HepG2 (cell line): ENCODE measurements at regions not wholly inside any gene's neighbourhood (a gene's known extent, or its start where the extent isn't known, plus 50 kb on each side); places are given as distances from the start of the nearest gene placed in this dataset.

Experiments
- ATAC-seq: fragments of 200-7000 bp; cut with Tn5 transposase; 3 replicates; pipeline ENCODE4 v1.9.1; 2020; ENCODE audit warnings: mild to moderate bottlenecking, moderate library complexity
- BruUV-seq: library from RNA; stranded (reverse); fragments of 400-500 nt; replicated peaks from 2 replicates; lab custom pipeline; 2021; lab: Mats Ljungman, UMichigan
- CTCF ChIA-PET: fragments of 300-600 bp; formaldehyde crosslinking; extraction: SDS; loops from one replicate; lab custom pipeline; 2021; ENCODE audit warnings: low total read pairs, inconsistent platforms, low intra/inter-chr PET ratio; lab: Yijun Ruan, JAX
- POLR2A ChIA-PET: fragments of 350-600 bp; sonication (Branson Sonifier 250); formaldehyde crosslinking; loops from one replicate; lab custom pipeline; 2020; ENCODE audit warnings: antibody characterized with exemption, inconsistent platforms; lab: Yijun Ruan, JAX
- DNase-seq: peaks from one replicate; pipeline ENCODE4 v3.0.0-alpha.2; 2015; ENCODE audit warnings: low spot score
- FAIRE-seq: peaks from 3 replicates; lab custom pipeline; 2011; peaks lifted over from hg19 to GRCh38; lab: Jason Lieb, UNC
- H2AFZ ChIP-seq: one replicate; pipeline ENCODE4 v1.6.1; 2011; ENCODE audit warnings: low read length, inconsistent platforms
- H3K27ac ChIP-seq: fragments of 300-600 bp; 3 replicates; pipeline ENCODE4 v1.8.0; 2011; ENCODE audit warnings: mixed run types, mild to moderate bottlenecking, mixed read lengths, low read length, inconsistent platforms; ENCODE audit not compliant: insufficient read depth; ENCODE audit errors: extremely low read length
- H3K27me3 ChIP-seq, 2 experiments: fragments of 200-600 bp in 1 of 2; 2 replicates in 1 of 2; 3 replicates in 1 of 2; pipeline versions ENCODE4 v1.6.0 to v1.8.0; 2011; ENCODE audit warnings: low read length in 2 of 2, mild to moderate bottlenecking in 2 of 2, moderate library complexity in 2 of 2, inconsistent platforms in 1 of 2; ENCODE audit not compliant: insufficient read depth in 2 of 2, control insufficient read depth in 1 of 2
- H3K36me3 ChIP-seq, 2 experiments: fragments of 200-600 bp in 1 of 2; replicated peaks in 1 of 2; 2 replicates in 1 of 2; 3 replicates in 1 of 2; pipeline versions ENCODE4 v1.5.1 to v1.8.0; 2011; ENCODE audit warnings: low read length in 2 of 2, inconsistent platforms in 1 of 2; ENCODE audit not compliant: insufficient read depth in 2 of 2, control insufficient read depth in 1 of 2
- H3K4me1 ChIP-seq: 2 replicates; pipeline ENCODE4 v1.5.1; 2012; ENCODE audit warnings: low read length, inconsistent platforms; ENCODE audit not compliant: insufficient read depth
- H3K4me2 ChIP-seq: 2 replicates; pipeline ENCODE4 v1.6.0; 2011; ENCODE audit warnings: low read depth, low read length, inconsistent platforms
- H3K4me3 ChIP-seq, 3 experiments: fragments of 200-600 bp in 1 of 3; sonication (generic), shearing (Covaris generic) in 1 of 3; replicated peaks in 1 of 3; 2 replicates each; pipeline ENCODE4 v1.5.1; 2011 to 2016; ENCODE audit warnings: low read length in 3 of 3, inconsistent platforms in 2 of 3, low read depth in 2 of 3, mild to moderate bottlenecking in 2 of 3, control low read depth in 1 of 3, mixed read lengths in 1 of 3; ENCODE audit not compliant: insufficient read depth in 1 of 3
- H3K79me2 ChIP-seq: one replicate; pipeline ENCODE4 v1.6.1; 2011; ENCODE audit warnings: low read length, inconsistent platforms; ENCODE audit not compliant: insufficient read depth
- H3K9ac ChIP-seq: 2 replicates; pipeline ENCODE4 v1.6.0; 2011; ENCODE audit warnings: mild to moderate bottlenecking, low read depth, low read length, inconsistent platforms; ENCODE audit not compliant: insufficient read depth
- H3K9me3 ChIP-seq: 2 replicates; pipeline ENCODE4 v1.5.1; 2012; ENCODE audit warnings: mild to moderate bottlenecking, low read length
- H4K20me1 ChIP-seq: 2 replicates; pipeline ENCODE4 v1.6.0; 2011; ENCODE audit warnings: inconsistent platforms, mild to moderate bottlenecking, low read length, moderate library complexity; ENCODE audit not compliant: insufficient read depth
- ISX ChIP-seq: sonication (generic); formaldehyde crosslinking; conservative IDR thresholded peaks from 2 replicates; pipeline ENCODE4 v1.5.0; 2020; ENCODE audit warnings: missing genetic modification reagents
- RAD51 ChIP-seq: fragments of 450-650 bp; IDR thresholded peaks from 2 replicates; pipeline ENCODE4 v1.6.1; 2016; ENCODE audit warnings: borderline replicate concordance
- SIN3A ChIP-seq: IDR thresholded peaks from 2 replicates; pipeline ENCODE4 v1.6.1; 2011; ENCODE audit warnings: low read depth, mild to moderate bottlenecking, control low read depth, low read length, borderline replicate concordance
- ZFY ChIP-seq: sonication (generic); formaldehyde crosslinking; IDR thresholded peaks from 2 replicates; pipeline ENCODE4 v1.4.0; 2020; ENCODE audit warnings: missing genetic modification reagents
- ZNF567 ChIP-seq: sonication (generic); formaldehyde crosslinking; IDR thresholded peaks from 2 replicates; pipeline ENCODE4 v1.8.1; 2023; ENCODE audit warnings: mild to moderate bottlenecking, missing genetic modification reagents, borderline replicate concordance
- ZNF780A ChIP-seq: sonication (generic); formaldehyde crosslinking; IDR thresholded peaks from 2 replicates; pipeline ENCODE4 v1.8.0; 2022; ENCODE audit warnings: mild to moderate bottlenecking, missing genetic modification reagents, moderate library complexity
- WGBS: methylation state at CpG from one replicate; pipeline ENCODE4 v1.1.6; 2017; ENCODE audit warnings: low lambda C conversion rate; 5-methylcytosine and 5-hydroxymethylcytosine counted together
- in situ Hi-C: cut with HindIII; loops from 2 replicates; pipeline ENCODE4 v1.10.0; 2017; ENCODE audit warnings: low pct_unique_long_range_greater_than_20kb; ENCODE audit not compliant: extremely low pct_ligation_motif_present
- intact Hi-C: fragments of 100-400 bp; cut with micrococcal nuclease; formaldehyde crosslinking; loops from one replicate; pipeline ENCODE4 v1.10.0; 2022; ENCODE audit not compliant: unreplicated experiment
- TF ChIP-seq, protein P1 (sequence below), 2 experiments: IDR thresholded peaks; 2 replicates each; pipeline ENCODE4 v1.6.1; 2011 to 2012; ENCODE audit warnings: low read length in 2 of 2, borderline replicate concordance in 1 of 2, low read depth in 1 of 2, mild to moderate bottlenecking in 1 of 2, moderate library complexity in 1 of 2
- TF ChIP-seq, protein P2 (sequence below): sonication (generic); formaldehyde crosslinking; IDR thresholded peaks from 2 replicates; pipeline ENCODE4 v1.5.0; 2020; ENCODE audit warnings: mild to moderate bottlenecking, missing genetic modification reagents, borderline replicate concordance
- TF ChIP-seq, protein P3 (sequence below): sonication (generic); formaldehyde crosslinking; IDR thresholded peaks from 2 replicates; pipeline ENCODE4 v1.4.0; 2020; ENCODE audit warnings: missing genetic modification reagents
- TF ChIP-seq, protein P4 (sequence below): sonication (generic); formaldehyde crosslinking; IDR thresholded peaks from 2 replicates; pipeline ENCODE4 v1.5.0; 2020; ENCODE audit warnings: mild to moderate bottlenecking, missing genetic modification reagents, moderate library complexity
- TF ChIP-seq, protein P5 (sequence below): sonication (generic); formaldehyde crosslinking; IDR thresholded peaks from 2 replicates; pipeline ENCODE4 v1.4.0; 2020; ENCODE audit warnings: missing genetic modification reagents, borderline replicate concordance

DNA sequence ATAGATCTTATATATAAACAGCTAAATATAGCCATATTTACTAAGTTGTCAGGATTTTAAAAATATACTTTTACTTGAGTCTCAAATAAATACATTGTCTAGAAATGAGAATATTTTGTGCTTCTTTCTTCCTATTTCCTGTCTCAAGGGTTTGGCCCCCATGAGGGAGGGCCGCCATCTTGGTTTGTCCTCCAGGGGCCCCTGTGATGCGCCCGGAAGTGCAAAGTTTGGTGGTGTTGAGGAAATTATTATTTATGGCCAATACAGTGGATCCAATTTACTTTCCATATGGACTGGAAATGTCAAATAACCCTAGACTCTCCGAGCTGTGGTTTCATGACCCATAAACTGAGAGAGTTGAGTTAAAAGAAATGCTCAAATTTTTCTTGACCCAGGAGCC is 104.7 kb upstream of the OTOS start (continued):
- TF ChIP-seq ZNF567 (CRISPR knock-in tag), result no peak
- TF ChIP-seq RAD51, result no peak
- TF ChIP-seq, protein P1, sequence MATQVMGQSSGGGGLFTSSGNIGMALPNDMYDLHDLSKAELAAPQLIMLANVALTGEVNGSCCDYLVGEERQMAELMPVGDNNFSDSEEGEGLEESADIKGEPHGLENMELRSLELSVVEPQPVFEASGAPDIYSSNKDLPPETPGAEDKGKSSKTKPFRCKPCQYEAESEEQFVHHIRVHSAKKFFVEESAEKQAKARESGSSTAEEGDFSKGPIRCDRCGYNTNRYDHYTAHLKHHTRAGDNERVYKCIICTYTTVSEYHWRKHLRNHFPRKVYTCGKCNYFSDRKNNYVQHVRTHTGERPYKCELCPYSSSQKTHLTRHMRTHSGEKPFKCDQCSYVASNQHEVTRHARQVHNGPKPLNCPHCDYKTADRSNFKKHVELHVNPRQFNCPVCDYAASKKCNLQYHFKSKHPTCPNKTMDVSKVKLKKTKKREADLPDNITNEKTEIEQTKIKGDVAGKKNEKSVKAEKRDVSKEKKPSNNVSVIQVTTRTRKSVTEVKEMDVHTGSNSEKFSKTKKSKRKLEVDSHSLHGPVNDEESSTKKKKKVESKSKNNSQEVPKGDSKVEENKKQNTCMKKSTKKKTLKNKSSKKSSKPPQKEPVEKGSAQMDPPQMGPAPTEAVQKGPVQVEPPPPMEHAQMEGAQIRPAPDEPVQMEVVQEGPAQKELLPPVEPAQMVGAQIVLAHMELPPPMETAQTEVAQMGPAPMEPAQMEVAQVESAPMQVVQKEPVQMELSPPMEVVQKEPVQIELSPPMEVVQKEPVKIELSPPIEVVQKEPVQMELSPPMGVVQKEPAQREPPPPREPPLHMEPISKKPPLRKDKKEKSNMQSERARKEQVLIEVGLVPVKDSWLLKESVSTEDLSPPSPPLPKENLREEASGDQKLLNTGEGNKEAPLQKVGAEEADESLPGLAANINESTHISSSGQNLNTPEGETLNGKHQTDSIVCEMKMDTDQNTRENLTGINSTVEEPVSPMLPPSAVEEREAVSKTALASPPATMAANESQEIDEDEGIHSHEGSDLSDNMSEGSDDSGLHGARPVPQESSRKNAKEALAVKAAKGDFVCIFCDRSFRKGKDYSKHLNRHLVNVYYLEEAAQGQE (IDR thresholded peaks at IDR 0.05; ENCODE audit: borderline replicate concordance in 1 of 2, low read depth in 1 of 2, low read length in 2 of 2), result no peak

DNA sequence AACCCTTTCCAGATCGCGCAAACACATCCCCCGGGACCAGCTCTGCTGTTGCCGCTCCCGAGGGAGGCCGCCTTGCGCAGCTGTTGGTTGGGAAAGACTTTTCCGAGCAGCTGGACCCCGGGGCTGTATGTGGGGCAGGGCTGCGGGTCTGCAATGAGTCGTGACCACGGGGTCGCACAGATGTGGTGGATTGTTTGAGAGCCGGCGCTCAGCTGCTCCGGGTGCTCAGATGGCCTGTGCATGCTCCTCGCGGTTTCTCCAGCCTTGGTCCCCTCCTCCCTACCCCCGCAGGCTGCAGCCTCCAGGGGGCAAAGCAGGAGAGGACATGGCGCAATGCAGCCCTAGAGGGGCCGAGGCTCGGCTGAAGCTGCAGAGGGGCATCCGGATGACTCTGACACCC is 105.2 kb upstream of the OTOS start:
- intact Hi-C loops, result no loop called here
- TF ChIP-seq, protein P2, sequence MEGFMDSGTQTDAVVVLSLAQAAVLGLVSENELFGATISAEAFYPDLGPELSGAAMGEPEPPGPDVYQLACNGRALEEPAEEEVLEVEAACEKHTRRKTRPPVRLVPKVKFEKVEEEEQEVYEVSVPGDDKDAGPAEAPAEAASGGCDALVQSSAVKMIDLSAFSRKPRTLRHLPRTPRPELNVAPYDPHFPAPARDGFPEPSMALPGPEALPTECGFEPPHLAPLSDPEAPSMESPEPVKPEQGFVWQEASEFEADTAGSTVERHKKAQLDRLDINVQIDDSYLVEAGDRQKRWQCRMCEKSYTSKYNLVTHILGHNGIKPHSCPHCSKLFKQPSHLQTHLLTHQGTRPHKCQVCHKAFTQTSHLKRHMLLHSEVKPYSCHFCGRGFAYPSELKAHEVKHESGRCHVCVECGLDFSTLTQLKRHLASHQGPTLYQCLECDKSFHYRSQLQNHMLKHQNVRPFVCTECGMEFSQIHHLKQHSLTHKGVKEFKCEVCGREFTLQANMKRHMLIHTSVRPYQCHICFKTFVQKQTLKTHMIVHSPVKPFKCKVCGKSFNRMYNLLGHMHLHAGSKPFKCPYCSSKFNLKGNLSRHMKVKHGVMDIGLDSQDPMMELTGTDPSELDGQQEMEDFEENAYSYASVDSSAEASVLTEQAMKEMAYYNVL, result no peak
- TF ChIP-seq, protein P3, sequence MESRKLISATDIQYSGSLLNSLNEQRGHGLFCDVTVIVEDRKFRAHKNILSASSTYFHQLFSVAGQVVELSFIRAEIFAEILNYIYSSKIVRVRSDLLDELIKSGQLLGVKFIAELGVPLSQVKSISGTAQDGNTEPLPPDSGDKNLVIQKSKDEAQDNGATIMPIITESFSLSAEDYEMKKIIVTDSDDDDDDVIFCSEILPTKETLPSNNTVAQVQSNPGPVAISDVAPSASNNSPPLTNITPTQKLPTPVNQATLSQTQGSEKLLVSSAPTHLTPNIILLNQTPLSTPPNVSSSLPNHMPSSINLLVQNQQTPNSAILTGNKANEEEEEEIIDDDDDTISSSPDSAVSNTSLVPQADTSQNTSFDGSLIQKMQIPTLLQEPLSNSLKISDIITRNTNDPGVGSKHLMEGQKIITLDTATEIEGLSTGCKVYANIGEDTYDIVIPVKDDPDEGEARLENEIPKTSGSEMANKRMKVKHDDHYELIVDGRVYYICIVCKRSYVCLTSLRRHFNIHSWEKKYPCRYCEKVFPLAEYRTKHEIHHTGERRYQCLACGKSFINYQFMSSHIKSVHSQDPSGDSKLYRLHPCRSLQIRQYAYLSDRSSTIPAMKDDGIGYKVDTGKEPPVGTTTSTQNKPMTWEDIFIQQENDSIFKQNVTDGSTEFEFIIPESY, result 0 out of 2 replicates have a peak, but pooled peaks have one; percentile 28
- TF ChIP-seq, protein P4, sequence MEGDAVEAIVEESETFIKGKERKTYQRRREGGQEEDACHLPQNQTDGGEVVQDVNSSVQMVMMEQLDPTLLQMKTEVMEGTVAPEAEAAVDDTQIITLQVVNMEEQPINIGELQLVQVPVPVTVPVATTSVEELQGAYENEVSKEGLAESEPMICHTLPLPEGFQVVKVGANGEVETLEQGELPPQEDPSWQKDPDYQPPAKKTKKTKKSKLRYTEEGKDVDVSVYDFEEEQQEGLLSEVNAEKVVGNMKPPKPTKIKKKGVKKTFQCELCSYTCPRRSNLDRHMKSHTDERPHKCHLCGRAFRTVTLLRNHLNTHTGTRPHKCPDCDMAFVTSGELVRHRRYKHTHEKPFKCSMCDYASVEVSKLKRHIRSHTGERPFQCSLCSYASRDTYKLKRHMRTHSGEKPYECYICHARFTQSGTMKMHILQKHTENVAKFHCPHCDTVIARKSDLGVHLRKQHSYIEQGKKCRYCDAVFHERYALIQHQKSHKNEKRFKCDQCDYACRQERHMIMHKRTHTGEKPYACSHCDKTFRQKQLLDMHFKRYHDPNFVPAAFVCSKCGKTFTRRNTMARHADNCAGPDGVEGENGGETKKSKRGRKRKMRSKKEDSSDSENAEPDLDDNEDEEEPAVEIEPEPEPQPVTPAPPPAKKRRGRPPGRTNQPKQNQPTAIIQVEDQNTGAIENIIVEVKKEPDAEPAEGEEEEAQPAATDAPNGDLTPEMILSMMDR (CRISPR knock-in tag), result peak; percentile 37; the same call in 1 of the 2 replicates
- TF ChIP-seq SIN3A (no peak), ZNF780A (CRISPR knock-in tag) (no peak), ZFY (CRISPR knock-in tag) (no peak), ISX (CRISPR knock-in tag) (no peak)
- TF ChIP-seq, protein P5, sequence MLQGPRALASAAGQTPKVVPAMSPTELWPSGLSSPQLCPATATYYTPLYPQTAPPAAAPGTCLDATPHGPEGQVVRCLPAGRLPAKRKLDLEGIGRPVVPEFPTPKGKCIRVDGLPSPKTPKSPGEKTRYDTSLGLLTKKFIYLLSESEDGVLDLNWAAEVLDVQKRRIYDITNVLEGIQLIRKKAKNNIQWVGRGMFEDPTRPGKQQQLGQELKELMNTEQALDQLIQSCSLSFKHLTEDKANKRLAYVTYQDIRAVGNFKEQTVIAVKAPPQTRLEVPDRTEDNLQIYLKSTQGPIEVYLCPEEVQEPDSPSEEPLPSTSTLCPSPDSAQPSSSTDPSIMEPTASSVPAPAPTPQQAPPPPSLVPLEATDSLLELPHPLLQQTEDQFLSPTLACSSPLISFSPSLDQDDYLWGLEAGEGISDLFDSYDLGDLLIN, result no peak

More for the DNA sequence above, 105.2 kb upstream of the OTOS start:
- no peak overlapping the region for H3K9ac ChIP-seq
- FAIRE-seq (no peak), ATAC-seq (no peak), DNase-seq (no peak)
- H3K9me3 ChIP-seq, result no peaks in the 10 kb centered on the region
- H3K4me3 ChIP-seq, result no peak overlapping the region
- no peak overlapping the region for H3K4me2 ChIP-seq
- H3K36me3 ChIP-seq, result no peaks in the 10 kb centered on the region
- H3K4me1 ChIP-seq, result peaks cover 16% of the 10 kb centered on the region
- BruUV-seq, result no TSS peak
- WGBS, result 68% methylated on average over 18 of the region's 23 CpGs
- in situ Hi-C loops, result no loop called here
- ChIA-PET CTCF (no interaction called here), POLR2A (interaction anchor here (1.5 kb wide), 1 partner anchor 10 kb away, joined by 5 read pairs; no protein-coding TSS in a partner anchor)
- no peak overlapping the region for H3K27ac ChIP-seq
- H3K79me2 ChIP-seq, result no peaks in the 10 kb centered on the region
- no peak overlapping the region for H2AFZ ChIP-seq
- no peaks in the 10 kb centered on the region for H4K20me1 ChIP-seq
- peaks cover 0 to 13% of the 10 kb centered on the region in 2 experiments; a peak in 1 of 5 replicates for H3K27me3 ChIP-seq
